ENCODE measurements at regions not wholly inside any gene's neighbourhood (a gene's known extent, or its start where the extent isn't known, plus 50 kb on each side); places are given as distances from the start of the nearest gene placed in this dataset.

DNA sequence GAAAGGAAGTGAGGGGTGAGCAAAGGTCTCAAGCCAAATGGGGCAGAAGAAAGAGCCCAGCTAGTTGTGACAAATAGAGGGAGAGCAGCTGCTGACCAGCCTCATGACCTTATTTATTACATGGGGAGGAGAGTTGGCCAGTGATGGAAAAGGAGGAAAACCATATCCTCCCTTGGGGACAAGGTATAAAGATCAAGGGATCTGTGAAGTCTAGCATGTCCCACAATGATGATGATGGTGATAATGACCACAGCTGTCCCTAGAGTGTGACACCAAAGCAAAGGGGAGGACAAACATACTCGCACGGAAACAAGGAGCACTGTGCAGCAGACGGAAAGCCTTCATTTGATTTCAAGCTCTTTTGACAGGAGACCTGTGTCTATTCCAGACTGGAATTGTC lies 190.4 kb upstream of the MCHR2 start:
- no peak for DNase-seq (ENCODE audit: low read depth in 2 of 2, low spot score in 1 of 2)

DNA sequence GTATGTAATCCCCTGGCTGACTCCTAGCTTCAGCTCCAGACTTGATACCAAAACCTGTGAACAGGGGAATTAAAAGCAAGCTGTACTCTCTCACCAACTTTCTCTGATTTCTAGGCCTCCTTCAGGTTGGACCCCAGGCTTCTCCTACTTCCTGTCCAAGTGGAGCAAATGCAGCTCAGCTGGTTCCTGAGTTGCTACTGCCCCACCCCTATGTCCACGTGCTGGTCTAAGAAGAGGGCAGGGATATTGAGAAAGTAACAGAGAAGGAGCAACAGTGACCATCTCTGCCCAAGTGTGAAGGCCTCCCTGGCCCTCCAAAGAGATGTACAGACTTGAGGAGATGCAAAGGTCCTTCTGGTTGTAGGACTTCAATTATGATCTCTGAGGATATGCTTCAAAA lies 188.3 kb upstream of the MCHR2 start:
- DNase-seq (ENCODE audit: low read depth in 2 of 2, low spot score in 1 of 2) = no peak

DNA sequence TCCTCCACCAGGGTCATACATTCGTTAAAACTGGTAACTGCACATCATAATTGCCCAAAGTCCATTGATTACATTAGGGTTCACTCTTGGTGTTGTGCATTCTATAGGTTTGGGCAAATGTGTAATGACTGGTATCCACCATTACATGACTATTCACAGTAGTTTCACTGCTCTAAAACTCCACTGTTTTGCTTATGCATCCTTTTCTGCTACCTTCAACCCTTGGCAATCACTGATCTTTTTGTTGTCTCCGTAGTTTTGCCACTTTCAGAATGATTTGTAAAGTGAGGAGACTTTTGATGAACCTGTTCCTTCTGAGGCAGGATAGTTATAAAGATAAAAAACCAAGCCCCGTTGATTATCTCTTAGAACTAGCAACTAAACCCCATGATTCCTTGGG lies 187.3 kb upstream of the MCHR2 start:
- DNase-seq (ENCODE audit: low read depth in 2 of 2, low spot score in 1 of 2) = no peak

DNA sequence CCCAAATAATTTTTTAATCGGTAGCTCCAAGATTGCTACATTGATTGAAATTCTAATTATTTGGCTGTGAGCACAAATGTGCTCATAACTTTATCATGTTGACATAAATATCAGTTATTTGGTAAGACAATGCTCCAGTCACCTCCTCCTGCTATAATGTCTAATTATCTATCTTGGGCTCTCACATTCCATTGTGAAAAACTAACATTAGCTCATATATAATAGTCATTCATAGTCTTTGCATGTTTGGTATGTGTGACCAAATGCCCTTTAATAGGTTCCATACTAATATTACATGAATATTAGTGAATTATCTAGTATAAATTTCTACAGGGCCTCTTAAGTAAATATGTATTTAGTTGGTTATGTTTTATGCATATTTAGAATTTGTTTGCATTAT lies 185.6 kb upstream of the MCHR2 start:
- DNase-seq (ENCODE audit: low read depth in 2 of 2, low spot score in 1 of 2) = no peak

DNA sequence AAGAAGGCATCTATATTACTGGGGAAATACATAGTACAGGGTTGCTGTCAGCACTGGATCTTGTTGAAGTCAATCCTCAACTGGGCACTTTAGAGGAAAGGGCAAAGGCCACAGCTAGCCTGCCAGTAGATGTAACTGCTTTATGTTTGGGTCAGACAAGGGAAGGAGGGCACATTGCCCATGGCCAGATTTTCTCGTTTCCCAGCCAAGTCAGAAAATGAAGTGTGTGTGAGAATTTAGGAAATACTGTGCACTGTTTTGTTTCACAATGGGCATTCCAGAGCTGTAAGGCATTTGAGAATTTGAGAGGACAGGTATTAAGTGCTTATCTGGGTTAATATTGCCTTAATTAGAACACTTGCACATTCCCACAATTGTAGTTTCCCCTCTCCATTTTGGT lies 183.9 kb upstream of the MCHR2 start:
- no peak for DNase-seq (ENCODE audit: low read depth in 2 of 2, low spot score in 1 of 2)

DNA sequence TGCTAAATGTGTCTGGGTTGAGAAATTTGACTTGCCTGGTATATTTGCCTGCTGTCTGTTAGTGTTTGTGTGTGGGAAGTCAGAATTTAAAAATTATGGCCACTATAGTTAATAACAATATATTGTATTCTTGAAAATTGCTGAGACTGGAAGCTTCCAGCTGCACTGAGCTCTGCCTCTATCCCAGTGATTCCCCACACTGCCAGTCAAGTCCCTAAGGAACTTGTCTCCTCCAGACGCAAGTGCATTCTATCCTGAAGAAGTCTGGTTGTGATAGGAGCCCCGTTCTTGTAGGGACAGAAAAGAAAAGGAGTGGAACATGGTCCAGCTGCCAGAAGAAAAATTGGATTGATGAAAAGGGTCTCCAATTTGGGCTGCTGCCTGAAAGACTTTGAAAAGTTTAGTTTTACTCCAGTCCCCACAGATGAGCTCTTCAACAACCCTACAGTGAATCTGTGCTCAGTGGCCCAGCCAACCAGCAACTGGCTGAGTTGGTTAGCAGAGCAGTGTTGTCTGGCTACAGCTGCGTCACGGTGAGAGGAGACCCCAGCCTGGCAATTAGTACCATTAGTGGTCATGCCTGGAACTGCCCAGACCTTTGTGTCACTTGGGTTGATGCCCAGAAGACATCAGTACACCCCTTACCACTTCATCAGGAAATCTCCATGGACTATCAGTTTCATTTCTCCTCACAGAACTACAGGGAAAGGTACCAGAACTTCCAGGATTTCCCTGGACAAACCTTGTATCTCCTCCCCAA lies 183.1 kb upstream of the MCHR2 start:
- no peak for DNase-seq (ENCODE audit: low read depth in 2 of 2, low spot score in 1 of 2)

DNA sequence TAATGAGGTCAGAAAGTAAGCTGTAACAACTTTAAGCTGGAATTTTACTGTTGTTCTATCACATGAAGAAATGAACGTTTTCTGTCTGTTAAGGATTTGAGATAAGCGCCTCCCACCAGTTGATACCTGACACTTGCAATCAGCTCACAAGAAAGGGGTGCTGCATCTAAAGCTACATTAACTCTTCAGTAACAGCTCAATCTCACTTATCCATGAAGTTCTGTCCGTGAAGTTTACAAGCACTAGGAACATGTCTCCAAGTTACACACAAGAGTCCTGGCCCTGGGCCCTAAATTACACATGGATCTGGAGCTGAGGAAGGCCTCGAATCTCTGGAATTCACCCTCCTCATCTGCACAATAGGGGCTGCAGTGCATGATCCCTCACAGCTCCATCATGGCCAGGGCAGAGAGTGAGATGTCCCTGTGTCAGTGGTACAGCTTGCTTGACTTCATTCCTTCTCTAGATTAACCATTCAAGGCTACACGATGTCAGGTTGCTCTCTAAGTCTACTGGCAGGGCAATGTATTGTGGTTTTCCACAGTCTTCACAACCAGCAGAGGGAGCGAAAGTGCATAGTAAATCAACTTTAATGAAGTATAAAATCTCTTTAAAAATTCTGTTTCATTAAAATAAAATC lies 182.4 kb upstream of the MCHR2 start:
- no peak for DNase-seq (ENCODE audit: low read depth in 2 of 2, low spot score in 1 of 2)

DNA sequence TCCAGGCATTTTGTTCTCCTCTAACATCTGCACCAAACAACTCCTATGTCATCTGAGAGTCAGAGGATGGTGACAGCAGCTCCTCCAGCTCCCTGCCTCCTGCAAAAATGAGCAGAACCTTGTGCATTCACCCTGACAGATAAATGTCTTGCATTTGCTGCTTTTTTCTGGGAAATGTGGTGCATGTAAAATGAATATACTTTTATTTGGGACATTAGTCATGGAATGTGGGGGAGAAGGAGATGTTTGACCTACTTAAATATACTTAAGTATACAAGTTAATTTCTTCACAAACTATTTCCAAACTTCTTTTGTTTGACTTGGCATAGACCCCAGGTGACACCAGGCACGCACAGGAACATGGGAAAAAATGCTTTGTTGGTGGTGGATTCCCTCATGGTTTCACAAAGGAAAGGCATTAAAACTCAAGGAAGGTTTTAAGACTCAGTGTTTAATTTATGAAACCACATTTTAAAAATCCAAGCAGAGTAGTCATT lies 181.8 kb upstream of the MCHR2 start:
- no peak for DNase-seq (ENCODE audit: low read depth in 2 of 2, low spot score in 1 of 2)

DNA sequence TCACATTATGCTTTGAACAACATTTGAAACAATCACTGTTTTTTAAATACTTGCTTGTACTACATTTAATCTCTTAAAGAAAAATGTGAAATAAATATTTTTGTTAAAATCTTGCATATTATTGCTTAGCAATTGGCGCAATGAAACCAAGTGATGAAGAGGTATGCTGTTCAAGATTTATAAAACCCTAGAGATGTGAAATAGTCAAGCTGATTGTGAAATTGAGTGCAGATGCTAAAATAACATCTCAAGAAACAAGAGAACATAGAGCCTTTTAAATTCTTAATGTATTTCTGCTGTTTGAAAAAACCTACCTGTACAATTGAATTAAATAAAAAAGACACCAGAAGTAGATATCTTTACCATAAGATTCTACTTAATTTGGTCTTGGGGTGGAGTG lies 179.2 kb upstream of the MCHR2 start:
- DNase-seq (ENCODE audit: low read depth in 2 of 2, low spot score in 1 of 2) = no peak

DNA sequence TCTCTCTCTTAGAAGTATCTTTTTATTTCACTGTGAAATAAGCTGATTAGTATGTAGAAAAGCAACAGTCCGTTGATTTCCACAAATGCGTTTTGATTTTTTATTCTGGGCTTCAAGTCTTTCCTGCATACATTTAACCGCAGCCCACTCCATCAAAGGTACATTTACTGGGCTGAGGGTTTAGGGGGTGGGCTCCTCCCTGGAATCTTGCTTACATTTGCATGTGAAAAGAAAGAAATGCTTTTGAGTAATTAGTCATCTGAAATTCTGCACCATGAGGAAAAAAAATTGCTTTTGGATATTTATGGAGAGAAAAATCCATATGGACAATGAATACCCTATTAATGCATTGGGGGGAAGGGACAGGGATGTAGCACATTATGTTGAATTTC lies 178.3 kb upstream of the MCHR2 start:
- no peak for DNase-seq (ENCODE audit: low read depth in 2 of 2, low spot score in 1 of 2)

DNA sequence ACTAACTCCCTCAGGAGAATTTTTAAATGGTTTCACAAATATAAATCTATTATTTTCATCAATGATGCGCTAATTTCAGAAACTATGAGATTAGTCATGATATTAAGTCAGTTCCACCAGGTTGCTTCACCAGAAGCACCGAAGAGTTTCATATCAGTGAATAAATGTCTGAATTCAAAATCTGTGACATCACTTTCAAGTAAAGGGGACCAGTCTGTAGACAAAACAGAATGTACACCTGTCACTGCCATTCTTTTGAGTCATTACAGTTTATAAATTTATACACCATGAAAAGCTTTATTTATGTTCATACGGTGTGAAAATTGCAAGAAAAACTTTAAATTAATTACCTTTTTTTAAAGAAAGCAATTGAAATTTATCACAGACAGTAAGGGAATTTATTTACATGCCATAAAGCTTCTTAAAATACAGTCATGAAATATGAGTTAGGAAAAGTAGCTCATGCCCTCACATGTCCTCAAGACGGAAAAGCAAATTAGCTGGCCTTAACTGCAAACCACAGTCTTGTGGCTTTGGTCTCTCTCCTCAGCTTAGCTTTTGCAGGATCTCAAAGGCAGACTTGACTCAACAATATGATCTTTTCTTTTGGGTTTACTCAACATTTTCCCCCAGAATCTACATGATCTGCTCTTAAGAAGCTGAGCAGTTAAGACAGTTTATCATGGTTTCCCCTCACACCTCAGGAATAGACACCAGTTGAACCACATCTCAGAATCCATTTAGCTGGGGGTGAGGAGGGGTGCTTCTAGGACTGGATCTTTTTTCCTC lies 177.7 kb upstream of the MCHR2 start:
- no peak for DNase-seq (ENCODE audit: low read depth in 2 of 2, low spot score in 1 of 2)

DNA sequence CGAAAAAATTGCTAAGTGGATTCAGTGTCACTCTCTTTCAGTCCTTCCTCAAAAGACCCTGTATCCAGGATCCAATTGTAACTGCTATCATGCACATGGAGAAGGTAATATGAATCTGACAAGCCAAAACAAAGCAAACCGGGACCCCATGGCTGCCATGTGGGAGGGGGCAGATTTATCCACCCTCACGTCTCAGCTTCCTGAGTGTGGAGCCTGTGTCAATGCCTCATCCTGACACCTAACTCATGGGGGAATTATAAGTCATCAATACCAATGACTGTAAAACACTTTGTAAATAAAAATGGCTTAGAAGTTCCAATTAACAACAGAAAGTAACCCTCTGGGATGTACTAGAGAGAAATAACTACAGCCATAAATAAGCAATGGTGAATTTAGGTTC lies 174.1 kb upstream of the MCHR2 start:
- no peak for DNase-seq (ENCODE audit: low read depth in 2 of 2, low spot score in 1 of 2)

DNA sequence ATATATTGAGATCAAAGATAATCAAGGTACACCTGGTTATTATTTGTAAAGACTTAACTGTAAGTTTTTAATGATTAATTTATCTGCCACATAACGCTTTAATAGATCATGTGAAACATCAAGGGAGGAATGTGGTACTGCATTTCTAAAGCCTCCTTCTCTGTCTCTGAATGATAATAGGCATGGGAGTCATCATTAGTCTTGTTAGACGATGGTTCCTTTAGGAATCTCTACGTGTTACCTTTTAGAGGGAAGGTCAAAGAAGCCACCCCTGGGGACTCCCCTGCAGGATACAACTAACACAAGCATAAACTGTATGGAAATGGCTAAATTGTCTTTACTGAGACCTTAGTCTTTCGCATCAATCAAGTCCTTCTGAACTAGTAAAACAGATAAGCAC lies 173.6 kb upstream of the MCHR2 start:
- DNase-seq (ENCODE audit: low read depth in 2 of 2, low spot score in 1 of 2) = no peak

DNA sequence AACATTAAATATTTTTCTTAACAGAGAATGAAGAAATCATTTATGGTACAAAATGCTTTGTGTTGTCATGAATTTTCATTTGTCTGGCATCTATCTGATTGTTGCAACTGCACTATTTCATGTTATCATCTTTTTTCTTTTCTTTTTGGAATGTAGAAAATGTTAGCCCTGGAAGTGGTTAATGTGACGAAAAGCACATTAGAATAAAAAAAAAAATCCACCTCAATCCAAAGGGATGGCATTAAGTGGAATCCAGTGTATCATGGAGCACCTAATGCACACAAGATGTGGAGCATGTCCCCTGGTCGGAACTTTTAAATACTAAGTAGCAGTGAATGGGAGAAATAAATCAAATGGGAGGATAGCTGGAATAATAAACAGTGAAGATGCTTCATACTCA lies 172.9 kb upstream of the MCHR2 start:
- DNase-seq (ENCODE audit: low read depth in 2 of 2, low spot score in 1 of 2) = no peak

DNA sequence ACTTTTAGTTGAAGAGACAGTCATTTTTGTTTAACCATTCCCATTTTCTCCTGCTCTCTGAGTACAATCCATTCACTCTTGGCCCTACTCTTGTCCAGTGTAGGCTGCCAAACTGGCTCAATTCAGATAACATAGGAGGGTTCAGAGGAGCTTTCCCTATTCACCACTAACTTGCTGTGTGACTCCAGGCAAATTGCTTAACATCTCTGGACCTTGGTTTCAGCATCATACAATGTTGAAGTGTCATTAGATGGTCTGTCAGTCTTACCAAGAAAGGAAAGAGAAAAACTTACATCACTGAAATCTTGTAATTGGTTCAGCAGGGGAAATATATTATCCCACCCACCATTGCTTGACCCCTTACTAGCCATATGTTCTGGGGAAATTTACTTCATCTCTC lies 171.4 kb upstream of the MCHR2 start:
- no peak for DNase-seq (ENCODE audit: low read depth in 2 of 2, low spot score in 1 of 2)

DNA sequence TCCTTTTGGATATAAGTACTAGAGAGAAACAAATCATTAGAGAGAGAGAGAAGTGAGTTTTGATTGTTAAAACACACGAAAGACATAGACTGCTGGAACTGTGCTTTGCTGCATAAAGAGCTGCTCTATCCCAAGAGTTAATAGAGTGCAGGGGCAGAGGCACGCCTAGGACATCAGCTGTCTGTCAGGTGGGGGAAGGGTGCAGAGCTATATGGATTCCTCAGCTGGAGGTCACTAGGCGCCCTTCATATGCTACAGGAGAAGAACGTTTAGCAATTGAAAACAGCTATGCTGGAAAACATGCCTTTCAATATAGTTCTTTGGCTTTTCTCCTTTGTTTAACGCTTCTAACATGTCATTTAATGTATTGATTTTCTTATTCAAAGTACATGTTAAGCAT lies 169.0 kb upstream of the MCHR2 start:
- no peak for DNase-seq (ENCODE audit: low read depth in 2 of 2, low spot score in 1 of 2)

DNA sequence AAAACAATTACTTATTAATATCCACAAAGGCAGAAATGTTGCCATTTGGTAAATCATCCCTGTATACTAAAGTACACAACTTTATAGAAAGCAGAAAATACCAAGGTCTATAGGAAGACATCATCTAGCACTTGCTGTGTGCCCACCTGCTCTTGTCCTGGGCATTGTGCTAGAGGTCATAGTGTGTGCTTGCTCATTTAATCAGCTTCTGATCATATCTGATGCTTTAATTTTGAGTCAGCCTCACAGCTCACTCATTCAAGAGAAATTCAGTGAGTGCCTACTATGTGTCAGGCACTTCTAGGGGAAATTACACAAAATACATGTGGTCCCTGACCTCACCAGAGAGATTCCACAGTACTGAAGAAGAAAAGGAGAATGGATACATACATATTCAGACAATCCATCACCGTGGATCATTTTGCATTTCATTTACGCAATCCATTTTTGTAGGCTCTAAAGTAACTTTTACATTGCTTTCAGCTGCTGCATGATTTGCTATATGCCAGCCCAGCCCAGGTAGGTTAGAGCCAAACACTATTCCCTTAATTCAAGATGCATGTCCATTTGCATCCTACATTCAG lies 167.9 kb upstream of the MCHR2 start:
- DNase-seq (ENCODE audit: low read depth in 2 of 2, low spot score in 1 of 2) = no peak

DNA sequence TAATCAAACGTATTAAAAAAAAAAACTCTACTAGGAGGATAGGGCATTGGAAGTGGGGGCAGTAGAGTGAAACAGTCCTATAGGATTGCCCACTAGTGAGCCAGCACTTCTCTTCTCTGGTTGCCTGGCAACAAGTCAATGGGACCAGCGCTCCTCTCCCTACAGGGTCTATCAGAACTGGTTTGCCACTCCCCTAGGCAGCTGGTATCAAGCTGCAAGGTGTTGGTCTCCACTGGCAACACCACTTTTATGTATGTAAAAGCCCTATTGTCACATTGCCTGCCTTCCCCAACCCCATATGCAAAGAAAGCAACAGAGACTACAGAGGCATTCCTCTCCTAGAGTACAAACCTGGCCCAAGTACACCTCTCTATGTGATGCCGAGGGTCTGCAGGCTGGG lies 166.9 kb upstream of the MCHR2 start:
- DNase-seq (ENCODE audit: low read depth in 2 of 2, low spot score in 1 of 2) = no peak

DNA sequence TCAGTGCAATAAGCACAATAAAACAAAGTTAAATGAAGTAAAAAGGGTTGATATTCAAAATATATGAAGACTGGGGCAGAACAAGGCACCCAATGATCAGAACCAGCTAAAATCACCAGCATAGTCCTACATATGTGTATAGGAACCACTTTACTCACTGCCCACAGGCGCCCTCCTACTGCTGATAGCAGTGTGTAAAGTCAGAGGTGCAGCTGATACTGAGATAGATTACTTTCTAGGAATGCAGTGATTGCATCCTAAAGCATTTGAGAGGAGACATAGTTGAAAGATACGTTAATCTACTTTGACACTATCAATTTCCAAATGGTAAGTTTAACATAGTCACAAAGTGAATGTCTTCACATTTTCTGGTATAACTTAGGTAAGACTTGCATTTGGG lies 161.1 kb upstream of the MCHR2 start:
- no peak for DNase-seq (ENCODE audit: low read depth in 2 of 2, low spot score in 1 of 2)

DNA sequence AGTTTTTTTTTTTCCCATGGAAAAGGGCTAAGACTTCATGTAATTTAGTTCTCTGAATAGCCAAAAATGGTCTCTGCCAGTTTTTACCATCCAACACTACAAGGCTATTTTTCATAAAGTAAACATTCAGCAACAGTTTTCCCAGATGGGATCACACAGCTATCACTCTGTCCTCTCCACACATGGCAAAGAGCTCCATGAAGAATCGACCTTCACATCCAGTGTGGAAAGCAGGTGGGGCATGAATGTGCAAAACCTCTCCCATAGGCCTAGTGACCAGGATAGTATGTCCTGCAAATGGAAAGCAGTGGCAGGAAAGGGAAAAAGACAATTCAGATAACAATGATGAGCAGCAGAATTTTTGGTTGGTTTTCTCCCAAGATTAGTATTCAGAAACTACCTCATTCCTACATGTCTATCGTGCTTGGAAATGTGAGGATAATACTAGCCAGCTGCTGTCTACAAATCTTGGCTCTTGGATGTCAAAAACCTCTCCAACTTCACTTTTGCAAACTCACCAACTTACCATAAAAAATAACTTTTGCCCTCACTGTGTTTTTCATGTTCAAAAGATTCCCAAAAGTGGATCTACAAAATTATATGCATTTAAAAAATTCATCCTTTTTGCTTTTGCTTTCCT lies 159.7 kb upstream of the MCHR2 start:
- DNase-seq (ENCODE audit: low read depth in 2 of 2, low spot score in 1 of 2) = no peak

DNA sequence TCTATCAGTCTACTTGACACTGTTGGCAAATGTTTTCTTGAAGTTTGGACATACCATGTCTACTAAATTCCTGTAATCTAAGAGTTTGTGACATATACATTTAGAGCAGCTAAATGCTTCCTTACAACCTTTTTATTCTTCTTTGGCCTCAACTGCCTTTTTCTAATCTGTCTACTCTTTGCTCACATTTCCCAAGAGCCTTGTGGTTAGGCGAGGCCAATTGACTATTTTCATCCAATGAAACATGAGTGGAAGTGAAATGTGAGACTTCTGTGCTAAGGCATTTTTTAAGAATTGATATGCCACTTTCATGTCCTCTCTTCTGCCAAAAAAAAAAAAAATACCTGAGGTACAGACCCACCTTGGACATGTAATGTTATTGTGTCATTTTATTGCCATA lies 158.2 kb upstream of the MCHR2 start:
- no peak for DNase-seq (ENCODE audit: low read depth in 2 of 2, low spot score in 1 of 2)

All from stimulated activated CD8-positive, alpha-beta memory T cell treated with anti-CD3 and anti-CD28 coated beads, Interleukin-4, amount 100 ng/mL, for 4 hours (primary cell).